GM18868 (cell line): ENCODE measurements at regions not wholly inside any gene's neighbourhood (a gene's known extent, or its start where the extent isn't known, plus 50 kb on each side); places are given as distances from the start of the nearest gene placed in this dataset.
A peak's percentile ranks its signal among the peaks of the same experiment; 100 is the strongest.

Source experiments
- ATAC-seq: cut with Tn5 transposase; IDR thresholded peaks from one replicate; pipeline ENCODE4 v1.9.1; 2021; ENCODE audit warnings: mild to moderate bottlenecking, moderate library complexity; ENCODE audit not compliant: unreplicated experiment

- peak; percentile 66 for ATAC-seq
Observed at GRCh38 chr9:107874137-107874536, 384.6 kb upstream of the KLF4 start.

DNA sequence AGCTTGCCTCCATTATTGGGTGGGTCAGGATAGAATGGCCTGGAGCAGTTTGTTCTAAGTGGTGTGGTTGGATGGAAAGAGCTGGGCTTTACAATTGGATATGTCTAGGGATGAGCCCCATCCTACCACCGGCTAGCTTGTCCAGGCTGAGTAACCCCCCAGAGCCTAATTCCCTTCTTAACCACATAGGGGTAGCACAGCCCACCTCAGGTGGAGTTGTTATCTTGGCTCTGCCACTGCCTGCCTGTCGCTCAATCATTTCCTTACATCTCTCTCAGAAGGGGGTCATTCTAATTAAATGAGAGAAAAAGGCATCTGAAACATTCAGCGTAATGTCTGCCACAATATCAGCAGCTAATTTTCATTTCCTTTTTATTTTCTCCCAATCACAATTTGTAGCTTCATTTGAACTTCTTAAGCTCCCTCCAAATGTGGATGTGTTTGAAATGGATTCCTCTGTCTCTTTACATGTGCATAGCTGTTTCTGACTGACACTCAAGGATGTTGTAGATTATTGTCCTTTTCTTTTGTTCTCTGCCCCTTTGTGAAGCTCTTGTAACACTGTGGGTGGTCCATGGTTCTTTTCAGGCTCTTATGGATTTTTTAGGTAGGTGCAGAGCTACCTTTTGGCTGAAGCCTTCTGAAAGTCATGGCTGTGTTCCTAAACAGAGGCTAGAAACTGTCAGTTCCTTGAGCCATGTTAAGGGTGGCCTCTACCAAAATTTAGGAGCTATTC lies 383.1 kb upstream of the KLF4 start:
- ATAC-seq, result no peak

GRCh38 chr9:107870927-107871680 lies 381.5 kb upstream of the KLF4 start:
- ATAC-seq, result no peak

DNA sequence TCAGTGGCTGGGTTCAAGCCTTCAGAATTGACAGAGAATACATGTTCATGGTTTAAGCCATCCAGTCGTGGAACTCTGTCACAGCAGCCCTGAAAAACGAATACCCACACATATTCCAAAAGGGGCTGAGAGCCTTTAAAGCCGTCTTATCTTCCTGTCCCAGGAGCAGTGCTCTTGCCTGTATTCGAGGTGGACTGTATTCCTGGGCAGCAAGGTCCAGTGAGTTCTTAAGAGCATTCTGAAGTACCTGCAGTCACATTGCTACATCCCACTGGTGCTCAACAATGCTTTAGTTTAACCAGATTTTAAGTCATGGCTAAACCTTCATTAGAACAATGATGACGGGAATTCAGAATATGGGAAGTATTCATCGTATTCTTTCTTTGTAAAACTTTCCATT lies 380.7 kb upstream of the KLF4 start:
- no peak for ATAC-seq

GRCh38 chr9:107869111-107869510 lies 379.5 kb upstream of the KLF4 start:
- no peak for ATAC-seq

DNA sequence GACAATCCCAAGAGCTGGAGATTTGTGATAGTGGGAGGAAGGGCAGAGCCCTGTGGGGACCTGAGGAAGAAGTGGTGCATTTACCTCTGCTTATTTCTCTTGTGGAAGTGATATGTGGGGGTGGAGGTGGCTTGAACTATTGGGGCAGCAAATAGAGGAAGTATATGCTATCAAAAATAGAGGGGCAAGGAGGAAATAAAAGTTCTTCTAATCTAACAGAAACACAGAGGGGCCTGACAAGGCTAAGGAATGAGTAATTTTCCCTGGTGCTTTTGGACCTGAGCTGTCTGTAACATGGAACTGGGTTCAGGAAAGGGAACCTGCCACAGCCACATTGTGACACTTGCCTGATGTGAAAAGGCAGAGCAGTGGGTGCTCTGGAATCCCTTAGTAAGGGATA lies 378.6 kb upstream of the KLF4 start:
- ATAC-seq, result no peak

GRCh38 chr9:107867738-107868137 lies 378.2 kb upstream of the KLF4 start:
- no peak for ATAC-seq

- no peak for ATAC-seq
Observed at GRCh38 chr9:107866711-107867311, 377.2 kb upstream of the KLF4 start.

GRCh38 chr9:107863396-107863795 lies 373.8 kb upstream of the KLF4 start:
- ATAC-seq, result no peak

DNA sequence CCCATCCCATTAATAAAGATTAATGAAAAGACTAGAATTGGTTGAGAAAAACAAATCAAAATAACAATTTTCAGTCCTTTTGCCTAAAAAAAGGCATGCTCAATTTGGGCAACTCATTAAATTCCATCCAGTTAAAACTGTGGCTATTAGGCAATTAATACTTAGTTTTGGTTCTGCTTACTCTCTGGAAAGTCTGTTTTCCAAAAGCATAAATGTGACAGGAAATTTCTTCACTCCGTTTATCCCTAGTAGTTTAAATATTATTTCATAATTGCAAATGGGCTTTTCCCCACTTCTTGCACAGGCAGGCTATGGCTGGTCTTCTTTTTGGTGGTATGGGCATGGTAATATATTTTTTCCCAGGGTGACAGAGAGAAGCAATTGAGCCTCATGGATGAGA lies 373.3 kb upstream of the KLF4 start:
- ATAC-seq, result no peak

DNA sequence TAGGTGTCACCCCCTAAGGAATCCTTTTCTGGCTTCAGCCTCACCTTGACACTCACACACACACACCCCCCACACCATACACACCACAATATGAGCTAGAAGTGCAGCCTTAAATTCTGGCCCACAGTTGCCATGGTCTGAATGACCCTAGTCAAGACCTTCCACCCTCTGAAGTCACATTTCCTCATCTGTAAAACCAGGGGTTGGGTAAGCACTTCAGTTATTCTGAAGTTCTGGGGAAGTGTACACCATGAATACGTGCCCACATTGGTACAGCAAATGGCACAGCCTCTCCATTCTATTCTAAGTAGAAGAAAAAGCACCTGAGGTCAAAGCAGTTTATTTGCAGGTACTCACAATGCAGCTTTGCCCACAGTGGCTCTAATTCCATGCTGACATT lies 372.8 kb upstream of the KLF4 start:
- no peak for ATAC-seq

- no peak for ATAC-seq
Observed at GRCh38 chr9:107861075-107861474, 371.5 kb upstream of the KLF4 start.

- no peak for ATAC-seq
Observed at GRCh38 chr9:107858260-107858659, 368.7 kb upstream of the KLF4 start.

GRCh38 chr9:107856633-107857032 lies 367.1 kb upstream of the KLF4 start:
- no peak for ATAC-seq

- ATAC-seq, result no peak
Observed at GRCh38 chr9:107855164-107855563, 365.6 kb upstream of the KLF4 start.

DNA sequence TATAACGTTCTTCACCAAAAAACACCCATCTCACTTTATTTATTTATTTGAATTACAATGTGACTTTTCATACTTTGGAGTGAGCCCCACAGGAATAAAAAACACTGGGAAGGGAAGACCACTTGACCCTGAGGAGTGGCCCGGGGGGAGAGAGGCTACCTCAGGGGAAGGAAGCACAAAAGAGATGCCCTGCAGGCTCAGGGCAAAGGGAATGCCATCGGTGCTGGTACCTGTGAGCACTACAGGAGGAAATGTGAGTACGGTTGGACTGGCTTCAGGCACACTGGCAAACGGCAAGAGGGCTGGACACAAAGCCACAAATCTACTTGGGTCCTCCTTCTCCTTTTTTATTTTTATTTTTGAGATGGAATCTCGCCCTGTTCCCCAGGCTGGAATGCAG lies 363.9 kb upstream of the KLF4 start:
- no peak for ATAC-seq

DNA sequence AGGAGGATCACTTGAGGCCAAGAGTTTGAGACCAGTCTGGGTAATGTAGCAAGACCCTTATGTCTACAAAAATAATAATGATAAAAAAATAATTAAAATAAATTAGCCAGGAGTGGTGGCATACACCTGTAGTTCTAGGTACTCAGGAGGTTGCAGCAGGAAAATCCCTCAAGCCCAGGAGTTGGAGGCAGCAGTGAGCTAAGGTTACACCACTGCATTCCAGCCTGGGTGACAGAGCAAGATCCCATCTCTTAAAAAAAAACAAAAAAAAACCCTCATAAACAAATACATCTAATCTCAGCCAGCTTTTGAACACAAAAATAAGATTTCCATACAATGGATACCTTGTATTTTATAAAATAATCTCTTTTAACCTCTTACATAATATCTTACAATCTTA lies 363.3 kb upstream of the KLF4 start:
- ATAC-seq, result no peak

GRCh38 chr9:107850653-107851052 lies 361.1 kb upstream of the KLF4 start:
- ATAC-seq, result no peak

GRCh38 chr9:107847978-107848964 lies 358.7 kb upstream of the KLF4 start:
- no peak for ATAC-seq

- no peak for ATAC-seq
Observed at GRCh38 chr9:107842530-107842929, 353.0 kb upstream of the KLF4 start.

- ATAC-seq, result no peak
Observed at GRCh38 chr9:107841076-107841475, 351.5 kb upstream of the KLF4 start.
